Body of pancreas (tissue), 4 donors: ENCODE measurements at regions not wholly inside any gene's neighbourhood (a gene's known extent, or its start where the extent isn't known, plus 50 kb on each side); places are given as distances from the start of the nearest gene placed in this dataset.

Source experiments
- ATAC-seq: fragments of 150-250 bp; one replicate; pipeline ENCODE4 v1.9.1; 2016
- DNase-seq, 4 donors: peaks; one replicate each; pipeline ENCODE4 v3.0.0-alpha.2; 2019
- H3K27ac ChIP-seq, 4 donors: fragments of 200-600 bp; sonication (generic); 1 replicate in 3 of 4; 2 replicates in 1 of 4; pipeline versions ENCODE4 v1.5.1 to v1.6.1; 2016 to 2019; ENCODE audit warnings: mild to moderate bottlenecking in 1 of 4, mixed read lengths in 1 of 4, moderate library complexity in 1 of 4
- H3K27me3 ChIP-seq, 2 donors: fragments of 200-600 bp; sonication (generic); one replicate each; pipeline ENCODE4 v1.6.0; 2016; ENCODE audit warnings: mild to moderate bottlenecking in 1 of 2
- H3K36me3 ChIP-seq, 2 donors: fragments of 200-600 bp; sonication (generic); replicated peaks in 1 of 2; 2 replicates each; pipeline ENCODE4 v1.5.1; 2016; ENCODE audit warnings: low read depth in 2 of 2; ENCODE audit not compliant: insufficient read depth in 1 of 2
- H3K4me1 ChIP-seq: fragments of 200-600 bp; sonication (generic); one replicate; pipeline ENCODE4 v1.6.0; 2016
- H3K4me3 ChIP-seq, 2 donors: fragments of 200-600 bp; sonication (generic); 1 replicate in 1 of 2; 2 replicates in 1 of 2; pipeline ENCODE4 v1.5.1; 2016 to 2019
- H3K9me3 ChIP-seq, 3 donors: fragments of 200-600 bp; sonication (generic); 1 replicate in 2 of 3; 2 replicates in 1 of 3; pipeline ENCODE4 v1.5.1; 2016
- POLR2A ChIP-seq, 3 donors: fragments of 450-650 bp; IDR thresholded peaks; one replicate each; pipeline ENCODE4 v1.6.1; 2016; ENCODE audit warnings: antibody characterized with exemption in 3 of 3, mild to moderate bottlenecking in 2 of 3
- WGBS, 2 donors: methylation state at CpG; one replicate each; pipeline ENCODE4 v1.1.5; 2017; 5-methylcytosine and 5-hydroxymethylcytosine counted together
- intact Hi-C: fragments of 100-400 bp; cut with DNase I; formaldehyde crosslinking; loops from one replicate; pipeline ENCODE4 v1.15.1; 2023
- TF ChIP-seq, protein P1 (sequence below), 7 experiments: fragments of 450-650 bp in 4 of 7; fragments of 200-600 bp in 3 of 7; sonication (generic) in 3 of 7; IDR thresholded peaks; one replicate each; pipeline ENCODE4 v1.5.1; 2016 to 2019; ENCODE audit warnings: antibody characterized with exemption in 7 of 7

DNA sequence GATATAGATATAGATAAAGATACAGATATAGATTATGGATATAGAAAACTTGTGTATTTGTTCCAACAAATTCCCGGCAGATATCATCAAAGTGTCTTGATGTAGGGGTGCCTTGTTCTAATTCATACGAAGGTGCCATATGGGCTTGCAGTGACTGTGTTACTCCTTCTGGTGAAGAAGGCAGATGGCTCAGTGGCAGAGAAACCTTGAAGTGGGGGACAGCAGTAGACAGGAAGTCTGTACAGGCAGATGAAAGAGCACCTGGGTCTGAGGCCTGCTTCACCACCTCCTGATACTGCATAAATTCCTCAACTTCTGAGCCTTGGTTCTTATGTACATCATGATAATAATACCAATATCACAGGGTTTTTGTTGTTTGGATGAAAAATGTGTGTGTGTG lies 179.5 kb upstream of the GATB start:
- Histone ChIP-seq H3K9me3 (no peaks in the 10 kb centered on the region), H3K36me3 (no peaks in the 10 kb centered on the region), H3K4me1 (no peaks in the 10 kb centered on the region), H3K27ac (no peak overlapping the region), H3K27me3 (no peaks in the 10 kb centered on the region), H3K4me3 (no peak overlapping the region)
- TF ChIP-seq, protein P1, sequence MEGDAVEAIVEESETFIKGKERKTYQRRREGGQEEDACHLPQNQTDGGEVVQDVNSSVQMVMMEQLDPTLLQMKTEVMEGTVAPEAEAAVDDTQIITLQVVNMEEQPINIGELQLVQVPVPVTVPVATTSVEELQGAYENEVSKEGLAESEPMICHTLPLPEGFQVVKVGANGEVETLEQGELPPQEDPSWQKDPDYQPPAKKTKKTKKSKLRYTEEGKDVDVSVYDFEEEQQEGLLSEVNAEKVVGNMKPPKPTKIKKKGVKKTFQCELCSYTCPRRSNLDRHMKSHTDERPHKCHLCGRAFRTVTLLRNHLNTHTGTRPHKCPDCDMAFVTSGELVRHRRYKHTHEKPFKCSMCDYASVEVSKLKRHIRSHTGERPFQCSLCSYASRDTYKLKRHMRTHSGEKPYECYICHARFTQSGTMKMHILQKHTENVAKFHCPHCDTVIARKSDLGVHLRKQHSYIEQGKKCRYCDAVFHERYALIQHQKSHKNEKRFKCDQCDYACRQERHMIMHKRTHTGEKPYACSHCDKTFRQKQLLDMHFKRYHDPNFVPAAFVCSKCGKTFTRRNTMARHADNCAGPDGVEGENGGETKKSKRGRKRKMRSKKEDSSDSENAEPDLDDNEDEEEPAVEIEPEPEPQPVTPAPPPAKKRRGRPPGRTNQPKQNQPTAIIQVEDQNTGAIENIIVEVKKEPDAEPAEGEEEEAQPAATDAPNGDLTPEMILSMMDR (IDR thresholded peaks at IDR 0.05): no peak
- intact Hi-C loops: loop anchor here (10.0 kb wide), 1 partner anchor 55 kb away; no protein-coding TSS in a partner anchor
- ATAC-seq: no peak
- no peak for DNase-seq
- WGBS, 2 donors: 74 to 86% methylated on average over 2 of the region's 2 CpGs

DNA sequence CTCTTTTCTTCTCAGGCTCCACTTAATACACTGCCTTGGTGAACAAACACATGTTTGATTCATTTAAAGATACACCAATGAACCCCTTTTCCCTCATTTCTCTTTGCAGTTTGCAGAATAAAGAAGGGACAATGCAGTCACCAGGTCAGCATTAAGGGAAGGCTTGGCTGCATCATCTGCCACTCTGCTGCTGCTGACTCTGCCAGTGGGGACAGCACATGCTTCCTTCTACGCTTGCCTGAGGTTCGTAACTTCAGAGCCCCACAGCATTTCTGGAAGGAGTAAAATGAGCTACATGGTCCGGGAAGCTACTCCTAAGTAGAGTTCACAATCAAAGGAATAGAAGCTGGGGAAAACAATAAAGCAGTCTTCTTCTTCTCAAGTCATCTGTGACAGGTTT lies 178.9 kb upstream of the GATB start:
- Histone ChIP-seq H3K27ac (no peak overlapping the region), H3K4me3 (no peak overlapping the region), H3K27me3 (no peaks in the 10 kb centered on the region), H3K9me3 (no peaks in the 10 kb centered on the region), H3K4me1 (no peaks in the 10 kb centered on the region), H3K36me3 (no peaks in the 10 kb centered on the region)
- 73 to 84% methylated on average over 3 of the region's 3 CpGs for WGBS, 2 donors
- no peak for DNase-seq
- TF ChIP-seq, protein P1 (IDR thresholded peaks at IDR 0.05): no peak
- TF ChIP-seq POLR2A (IDR thresholded peaks at IDR 0.05): no peak
- ATAC-seq: no peak
- intact Hi-C loops: loop anchor here (10.0 kb wide), 1 partner anchor 55 kb away; no protein-coding TSS in a partner anchor

DNA sequence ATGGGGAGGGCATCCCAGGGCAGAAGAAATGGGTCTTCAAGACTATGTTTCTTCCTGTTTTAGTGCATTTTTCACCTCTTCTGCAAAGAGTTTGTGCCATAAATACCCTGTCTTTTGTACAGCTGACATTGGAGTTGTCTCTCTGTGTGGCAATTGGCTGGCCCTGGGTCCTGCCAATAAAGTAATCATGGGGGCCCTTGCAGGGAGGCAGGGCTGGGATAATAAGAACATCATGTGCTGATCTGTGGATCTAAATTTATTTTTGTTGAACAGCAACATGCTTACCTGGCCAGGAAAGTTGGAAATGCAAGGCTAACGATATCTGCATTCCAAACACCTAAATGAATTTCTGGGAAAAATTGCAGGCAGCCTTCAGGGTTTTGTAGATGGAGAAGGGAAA lies 174.6 kb upstream of the GATB start:
- H3K27ac ChIP-seq: no peak overlapping the region
- H3K4me1 ChIP-seq: no peaks in the 10 kb centered on the region
- H3K9me3 ChIP-seq: no peaks in the 10 kb centered on the region
- 90 to 91% methylated on average over 1 of the region's 1 CpG for WGBS, 2 donors
- DNase-seq: no peak
- TF ChIP-seq, protein P1 (IDR thresholded peaks at IDR 0.05): no peak
- TF ChIP-seq POLR2A (IDR thresholded peaks at IDR 0.05): no peak
- no peaks in the 10 kb centered on the region for H3K27me3 ChIP-seq
- no peak for ATAC-seq
- no peak overlapping the region for H3K4me3 ChIP-seq
- intact Hi-C loops: no loop called here
- H3K36me3 ChIP-seq: no peaks in the 10 kb centered on the region

DNA sequence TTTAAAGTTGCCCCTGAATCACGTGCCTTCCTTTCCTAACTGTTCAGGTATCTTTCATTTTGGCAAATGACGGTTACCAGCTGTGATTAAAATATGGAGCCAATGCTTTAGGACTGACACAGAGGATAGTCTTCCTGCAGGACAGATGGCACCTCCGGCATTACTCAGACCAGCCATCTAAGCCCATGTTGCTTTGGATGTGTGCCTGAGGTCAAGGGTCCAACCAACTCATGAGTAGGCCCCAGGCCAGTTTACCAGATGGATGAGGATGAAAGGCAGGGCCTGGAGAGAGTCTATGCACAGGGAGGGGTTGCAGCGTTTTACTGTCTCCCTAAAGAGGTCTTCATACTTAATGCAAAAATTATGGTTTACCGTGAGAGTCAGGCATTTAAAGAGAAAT lies 174.0 kb upstream of the GATB start:
- ATAC-seq (no peak), DNase-seq (no peak)
- intact Hi-C loops: no loop called here
- 82 to 83% methylated on average over 5 of the region's 5 CpGs for WGBS, 2 donors
- no peaks in the 10 kb centered on the region for H3K9me3 ChIP-seq
- H3K4me3 ChIP-seq: no peak overlapping the region
- no peaks in the 10 kb centered on the region for H3K4me1 ChIP-seq
- H3K27me3 ChIP-seq: no peaks in the 10 kb centered on the region
- no peak for TF ChIP-seq POLR2A (IDR thresholded peaks at IDR 0.05)
- TF ChIP-seq, protein P1 (IDR thresholded peaks at IDR 0.05): no peak
- no peak overlapping the region for H3K27ac ChIP-seq
- H3K36me3 ChIP-seq: no peaks in the 10 kb centered on the region

DNA sequence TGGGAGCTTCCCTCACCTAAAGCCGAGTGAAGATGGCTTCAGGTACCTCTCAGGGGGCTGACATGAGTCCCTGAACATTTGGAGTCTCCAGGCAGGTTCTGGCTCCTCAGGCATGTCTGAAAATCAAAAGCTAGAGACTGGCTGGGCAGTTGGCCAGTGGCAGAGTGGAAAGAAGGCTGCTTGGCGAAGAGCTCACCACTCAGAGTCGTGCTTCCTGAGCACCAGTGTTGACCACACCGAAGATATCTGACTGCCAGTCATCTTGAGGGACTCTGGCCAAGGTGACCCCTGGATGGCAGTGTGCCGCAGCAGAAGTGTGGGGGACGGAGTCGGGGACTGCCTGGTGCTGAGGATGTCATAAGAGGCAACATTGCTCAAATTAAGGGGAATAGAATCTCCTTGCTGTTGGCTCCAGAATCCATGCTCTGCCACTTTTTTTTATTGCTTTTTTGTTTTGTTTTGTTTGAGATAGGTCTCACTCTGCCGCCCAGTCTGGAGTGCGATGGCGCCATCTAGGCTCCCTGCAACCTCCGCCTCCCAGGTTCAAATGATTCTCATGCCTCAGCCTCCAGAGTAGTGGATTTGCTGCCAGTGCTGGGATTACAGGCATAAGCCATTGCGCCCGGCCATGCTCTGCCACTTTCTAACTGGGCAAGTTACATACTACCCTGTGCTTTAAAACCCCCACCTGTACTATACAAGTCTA lies 172.5 kb upstream of the GATB start:
- intact Hi-C loops: no loop called here
- Histone ChIP-seq H3K27me3 (no peaks in the 10 kb centered on the region), H3K9me3 (no peaks in the 10 kb centered on the region), H3K36me3 (no peaks in the 10 kb centered on the region), H3K4me3 (no peak overlapping the region), H3K4me1 (no peaks in the 10 kb centered on the region), H3K27ac (no peak overlapping the region)
- TF ChIP-seq, protein P1 (IDR thresholded peaks at IDR 0.05): no peak
- no peak for TF ChIP-seq POLR2A (IDR thresholded peaks at IDR 0.05)
- DNase-seq: no peak
- no peak for ATAC-seq
- 72 to 79% methylated on average over 12 to 13 of the region's 13 CpGs for WGBS, 2 donors
